Activated CD8-positive, alpha-beta memory T cell treated with anti-CD3 and anti-CD28 coated beads for 48 hours (primary cell): ENCODE measurements at regions not wholly inside any gene's neighbourhood (a gene's known extent, or its start where the extent isn't known, plus 50 kb on each side); places are given as distances from the start of the nearest gene placed in this dataset.

Source experiments
- DNase-seq, 3 experiments: peaks; one replicate each; pipeline ENCODE4 v3.0.0-alpha.2; 2020; ENCODE audit warnings: low read depth in 2 of 3, low spot score in 2 of 3

- DNase-seq = no peak
Observed at GRCh38 chr2:59694176-59694575, 859.3 kb downstream of the BCL11A start.

GRCh38 chr2:59693231-59693959, 860.1 kb downstream of the BCL11A start:
- DNase-seq = no peak

- DNase-seq = no peak
Observed at GRCh38 chr2:59691518-59692190, 861.8 kb downstream of the BCL11A start.

- DNase-seq = no peak
Observed at GRCh38 chr2:59690849-59691248, 862.6 kb downstream of the BCL11A start.

DNA sequence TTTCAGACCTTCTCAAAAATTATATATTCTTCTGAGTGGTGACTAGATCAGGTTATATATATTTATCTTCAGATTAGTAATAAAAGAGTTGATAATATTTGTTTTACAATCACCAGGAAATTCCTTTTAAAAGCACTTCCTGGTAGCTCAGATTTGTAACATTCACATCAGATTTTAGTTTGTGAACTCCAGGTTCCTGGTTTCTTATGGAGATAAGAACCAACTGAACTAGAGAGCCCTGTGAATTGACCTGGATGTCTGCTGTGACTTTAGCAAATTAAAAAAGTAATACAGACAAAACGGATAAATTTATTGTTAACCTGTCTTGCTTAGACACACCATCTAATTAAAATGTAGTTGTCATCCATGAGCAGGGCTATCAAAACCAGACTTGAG, 868.7 kb downstream of the BCL11A start:
- DNase-seq = no peak

GRCh38 chr2:59684116-59684770, 869.2 kb downstream of the BCL11A start:
- no peak for DNase-seq

DNA sequence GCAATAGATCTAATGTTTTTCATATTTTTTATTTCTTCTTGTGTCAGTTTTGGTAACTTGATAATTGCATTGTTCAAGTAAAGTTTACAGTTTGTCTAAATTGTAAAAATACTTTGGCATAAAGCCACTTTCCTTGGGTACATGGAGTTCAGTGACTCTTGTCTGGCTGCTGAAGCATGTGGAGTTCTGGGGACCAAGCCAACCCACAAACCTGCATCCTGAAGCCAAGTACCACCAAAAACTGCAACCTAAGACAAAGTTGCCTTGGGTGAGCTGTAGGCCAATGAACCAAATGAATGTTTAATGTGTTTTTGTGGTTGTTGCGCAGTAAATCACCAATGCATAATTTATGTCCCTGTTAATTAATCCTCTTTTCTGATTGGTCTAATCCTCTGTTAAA, 872.6 kb downstream of the BCL11A start:
- DNase-seq = no peak

GRCh38 chr2:59677158-59677557, 876.3 kb downstream of the BCL11A start:
- DNase-seq = no peak

- no peak for DNase-seq
Observed at GRCh38 chr2:59674100-59674499, 879.4 kb downstream of the BCL11A start.

DNA sequence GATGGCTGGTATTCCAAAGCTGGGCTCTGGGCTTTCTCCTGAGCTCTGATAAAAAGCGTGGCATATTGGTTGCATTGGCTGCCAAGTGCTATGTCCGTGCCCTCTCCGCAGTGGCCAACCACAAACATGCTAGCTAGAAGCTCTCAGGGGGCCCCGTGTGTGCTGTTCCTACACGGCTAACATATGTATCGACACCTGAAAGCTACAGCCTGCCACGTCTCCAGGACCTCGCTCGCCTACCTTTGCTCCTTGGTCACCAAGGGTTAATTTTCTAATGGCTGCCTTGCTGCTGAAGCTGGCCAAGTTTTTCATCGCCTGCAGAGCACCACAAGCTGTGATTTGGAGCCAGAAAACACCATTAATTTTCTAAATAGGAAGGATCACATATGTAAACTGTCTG, 888.4 kb downstream of the BCL11A start:
- DNase-seq = no peak

GRCh38 chr2:59662127-59662861, 891.2 kb downstream of the BCL11A start:
- no peak for DNase-seq

GRCh38 chr2:59660262-59660661, 893.2 kb downstream of the BCL11A start:
- no peak for DNase-seq

DNA sequence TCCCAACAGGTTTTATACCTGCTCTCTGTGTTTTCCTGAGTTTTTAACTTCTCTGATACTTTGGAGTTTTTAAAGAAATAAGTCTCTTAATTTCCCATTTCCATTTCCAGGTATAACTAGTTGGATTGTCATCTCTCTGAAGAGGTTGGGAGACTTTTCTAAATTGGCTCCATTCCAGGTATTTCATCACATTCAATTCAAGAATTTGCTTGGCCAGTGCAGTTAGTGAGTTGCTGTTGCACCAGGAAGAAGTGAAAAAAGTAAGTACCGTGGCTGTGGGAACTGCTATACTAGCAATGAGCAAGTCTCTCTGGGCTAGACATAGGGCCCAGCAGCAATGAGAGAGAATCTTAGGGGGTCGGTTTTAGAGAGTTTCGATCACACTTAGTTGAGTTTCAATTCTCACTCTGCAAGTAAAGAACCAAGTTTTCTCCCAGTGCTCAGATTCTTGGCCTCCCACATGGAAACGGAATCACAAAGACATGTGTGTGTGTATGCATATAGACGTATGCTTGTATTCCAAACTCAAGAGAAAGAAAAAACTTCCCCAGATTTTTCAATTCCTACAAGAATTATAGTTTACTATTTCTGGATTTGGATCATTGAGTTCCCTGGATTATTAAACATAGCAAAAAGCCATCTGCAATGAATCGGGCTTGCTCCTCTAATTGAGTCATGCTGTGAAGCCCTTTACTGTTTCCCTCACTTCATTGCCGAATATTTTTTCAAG, 894.4 kb downstream of the BCL11A start:
- DNase-seq = no peak

GRCh38 chr2:59655809-59656208, 897.6 kb downstream of the BCL11A start:
- DNase-seq = no peak

GRCh38 chr2:59654710-59655109, 898.7 kb downstream of the BCL11A start:
- no peak for DNase-seq

GRCh38 chr2:59653164-59653563, 900.3 kb downstream of the BCL11A start:
- DNase-seq = no peak

GRCh38 chr2:59630789-59631188, 922.7 kb downstream of the BCL11A start:
- DNase-seq = no peak

- DNase-seq = no peak
Observed at GRCh38 chr2:59627599-59627998, 925.9 kb downstream of the BCL11A start.

DNA sequence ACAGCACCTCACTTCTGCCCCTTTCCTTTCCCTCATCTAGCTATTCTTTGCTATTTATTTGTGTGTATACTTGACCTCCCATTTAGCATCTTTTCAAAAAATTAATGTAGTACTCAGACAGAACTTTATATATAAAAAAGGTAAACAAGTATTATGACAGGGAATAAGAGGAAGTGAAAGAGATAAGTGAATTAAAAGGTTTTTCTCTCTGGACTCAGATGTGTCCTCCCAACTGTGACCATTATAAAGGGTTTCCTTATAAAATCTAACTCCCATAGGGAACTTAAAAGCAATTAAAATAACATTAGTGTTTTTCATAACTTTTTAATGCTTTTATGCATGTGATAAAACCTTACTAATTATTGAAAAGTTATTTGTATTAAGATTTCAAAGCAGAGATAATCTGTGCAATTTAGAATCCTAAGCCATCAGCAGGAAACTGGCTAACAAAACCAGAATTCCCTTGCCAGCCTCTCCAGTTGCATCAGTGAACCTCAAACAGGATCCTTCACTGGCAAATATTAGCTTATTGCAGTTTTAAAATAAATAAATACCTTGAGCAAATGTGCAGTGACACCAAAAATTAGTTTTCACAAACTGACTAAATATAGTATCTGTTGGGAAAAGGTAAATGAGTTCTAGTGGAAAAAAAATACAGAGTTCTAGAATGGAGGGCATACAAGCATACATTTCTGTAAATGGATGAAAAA, 930.7 kb downstream of the BCL11A start:
- DNase-seq = no peak

GRCh38 chr2:59604123-59604522, 949.3 kb downstream of the BCL11A start:
- DNase-seq = no peak
